ENCODE measurements at regions not wholly inside any gene's neighbourhood (a gene's known extent, or its start where the extent isn't known, plus 50 kb on each side); places are given as distances from the start of the nearest gene placed in this dataset.

- TF ChIP-seq, protein P1, sequence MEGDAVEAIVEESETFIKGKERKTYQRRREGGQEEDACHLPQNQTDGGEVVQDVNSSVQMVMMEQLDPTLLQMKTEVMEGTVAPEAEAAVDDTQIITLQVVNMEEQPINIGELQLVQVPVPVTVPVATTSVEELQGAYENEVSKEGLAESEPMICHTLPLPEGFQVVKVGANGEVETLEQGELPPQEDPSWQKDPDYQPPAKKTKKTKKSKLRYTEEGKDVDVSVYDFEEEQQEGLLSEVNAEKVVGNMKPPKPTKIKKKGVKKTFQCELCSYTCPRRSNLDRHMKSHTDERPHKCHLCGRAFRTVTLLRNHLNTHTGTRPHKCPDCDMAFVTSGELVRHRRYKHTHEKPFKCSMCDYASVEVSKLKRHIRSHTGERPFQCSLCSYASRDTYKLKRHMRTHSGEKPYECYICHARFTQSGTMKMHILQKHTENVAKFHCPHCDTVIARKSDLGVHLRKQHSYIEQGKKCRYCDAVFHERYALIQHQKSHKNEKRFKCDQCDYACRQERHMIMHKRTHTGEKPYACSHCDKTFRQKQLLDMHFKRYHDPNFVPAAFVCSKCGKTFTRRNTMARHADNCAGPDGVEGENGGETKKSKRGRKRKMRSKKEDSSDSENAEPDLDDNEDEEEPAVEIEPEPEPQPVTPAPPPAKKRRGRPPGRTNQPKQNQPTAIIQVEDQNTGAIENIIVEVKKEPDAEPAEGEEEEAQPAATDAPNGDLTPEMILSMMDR (optimal IDR thresholded peaks at IDR 0.05 in 1 of 3, IDR thresholded peaks at IDR 0.05 in 1 of 3, conservative IDR thresholded peaks at IDR 0.05 in 1 of 3; ENCODE audit: extremely low read depth in 1 of 3, insufficient read depth in 2 of 3, low read length in 3 of 3), result no peak
- TF ChIP-seq EZH2 (IDR thresholded peaks at IDR 0.05; ENCODE audit: low read length), result no peak
These were observed 611.6 kb downstream of the PRELID2 start for GRCh38 chr5:145223582-145223981.

All from keratinocyte (primary cell).